Stimulated activated CD4-positive, alpha-beta T cell treated with anti-CD3 and anti-CD28 coated beads, Interleukin-1b, Interleukin-23, amount 100 ng/mL, for 1 hour (primary cell): ENCODE measurements at regions not wholly inside any gene's neighbourhood (a gene's known extent, or its start where the extent isn't known, plus 50 kb on each side); places are given as distances from the start of the nearest gene placed in this dataset.

Experiments
- DNase-seq, 2 donors: peaks; one replicate each; pipeline ENCODE4 v3.0.0-alpha.2; 2020; ENCODE audit warnings: low read depth in 2 of 2

- DNase-seq, result no peak
Measured at GRCh38 chr5:167998148-167998767, 293.2 kb upstream of the WWC1 start.

DNA sequence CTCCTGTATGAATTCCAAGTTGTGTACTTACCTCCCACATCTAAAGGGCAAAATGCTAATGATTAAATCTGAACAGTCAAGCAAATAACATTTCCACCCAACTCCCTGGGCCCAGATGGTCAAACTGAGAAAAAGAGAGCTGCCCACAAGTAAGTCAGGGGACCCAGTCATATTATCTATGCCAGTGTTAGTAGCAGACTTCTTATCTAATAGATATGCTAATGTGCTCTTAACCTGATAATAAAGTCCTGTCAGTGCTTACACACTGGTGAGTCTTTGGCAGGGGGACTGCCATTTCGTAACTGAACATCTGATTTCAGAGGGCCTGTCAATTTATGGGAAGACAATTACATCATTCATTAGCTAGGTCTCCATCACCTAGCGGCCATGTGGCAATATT lies 292.3 kb upstream of the WWC1 start:
- no peak for DNase-seq

DNA sequence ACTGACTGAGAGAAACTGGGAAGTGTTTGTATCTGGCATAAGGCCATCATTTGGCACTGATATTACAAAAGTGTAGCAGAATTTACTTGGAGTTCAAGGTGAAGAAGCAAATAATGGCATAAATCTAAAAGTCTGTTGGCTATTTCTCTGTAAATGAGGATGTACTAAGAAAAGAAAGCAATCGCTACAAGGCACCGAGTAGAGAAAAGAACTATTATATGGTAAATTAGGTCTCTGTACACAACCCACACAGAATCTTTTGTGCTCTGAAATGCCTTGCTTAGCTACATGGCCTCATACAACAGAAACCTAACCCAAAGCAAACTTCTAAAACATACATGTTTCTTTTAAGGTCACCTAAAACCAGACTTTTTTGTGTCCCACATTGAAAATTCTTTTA lies 290.1 kb upstream of the WWC1 start:
- DNase-seq, result no peak

- no peak for DNase-seq
Measured at GRCh38 chr5:168002116-168002515, 289.3 kb upstream of the WWC1 start.

DNA sequence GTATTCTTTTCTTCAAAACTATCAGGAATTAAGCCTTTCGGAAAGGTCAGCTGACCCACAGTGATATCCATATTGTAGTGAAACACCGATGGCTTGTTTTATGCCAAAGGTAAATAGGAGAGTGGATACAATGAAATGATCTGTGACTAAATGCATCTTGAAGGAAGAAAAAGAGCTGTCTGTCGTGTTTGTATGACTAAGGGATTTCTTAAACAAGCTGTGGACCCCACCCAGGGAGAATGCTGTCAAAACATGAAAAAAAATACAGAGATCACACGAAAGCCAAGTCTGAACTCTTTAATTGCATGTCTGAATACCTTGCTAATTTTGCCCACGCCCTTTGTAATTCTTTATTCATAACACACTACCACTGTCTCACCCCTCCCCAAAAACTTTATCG lies 286.4 kb upstream of the WWC1 start:
- no peak for DNase-seq

DNA sequence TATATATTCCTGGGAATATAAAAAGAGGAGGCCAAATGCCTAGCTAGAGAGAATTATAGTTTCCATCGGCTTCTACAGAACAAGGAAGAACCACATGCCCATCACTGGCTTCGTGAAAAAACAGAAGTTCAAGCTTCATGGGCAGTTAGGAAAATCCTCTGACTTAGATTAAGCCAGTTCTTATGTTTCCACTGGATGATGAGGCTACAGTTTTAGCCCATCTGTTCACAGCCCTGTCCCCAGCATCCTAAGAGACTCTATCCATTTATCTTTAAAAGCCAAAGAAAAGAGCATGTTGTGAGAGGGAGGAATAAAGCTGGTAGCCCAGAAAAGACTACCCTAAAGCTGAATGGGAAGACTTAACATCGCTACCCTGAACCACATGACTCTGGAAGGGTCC lies 285.5 kb upstream of the WWC1 start:
- no peak for DNase-seq

DNA sequence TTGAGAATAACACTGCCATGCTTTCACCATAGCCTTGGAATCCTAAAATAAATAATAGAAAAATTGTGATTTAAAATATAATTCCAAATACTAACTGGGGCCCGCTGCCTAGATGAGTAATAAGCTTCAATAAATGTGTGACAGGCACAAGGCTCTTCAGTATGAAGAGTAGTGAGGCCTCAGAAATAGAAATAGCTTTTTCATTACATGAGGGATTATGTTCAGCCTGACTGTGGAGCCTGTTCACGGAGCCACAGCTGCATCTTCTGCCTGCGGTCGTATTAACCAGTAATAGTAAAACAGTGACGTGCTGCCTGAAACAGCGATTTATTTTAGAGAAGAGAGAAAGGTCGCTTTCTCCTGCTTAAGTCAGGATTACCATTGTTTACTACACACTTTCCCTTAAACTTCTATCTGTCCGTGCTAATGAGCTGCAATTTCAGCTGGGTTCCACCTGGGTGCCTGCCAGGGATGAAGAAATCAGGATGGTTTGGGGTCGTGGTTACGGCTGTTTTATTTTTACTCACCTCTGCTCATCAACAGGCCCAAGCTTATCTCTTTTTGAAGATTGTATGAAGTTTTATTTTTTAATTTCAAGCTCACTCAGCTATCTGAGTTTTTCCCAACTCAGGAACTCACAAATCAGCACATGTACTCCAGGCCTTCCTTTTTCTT lies 284.9 kb upstream of the WWC1 start:
- DNase-seq, result no peak

GRCh38 chr5:168007286-168007685 lies 284.2 kb upstream of the WWC1 start:
- no peak for DNase-seq

- DNase-seq, result no peak
Measured at GRCh38 chr5:168008555-168008954, 282.9 kb upstream of the WWC1 start.

DNA sequence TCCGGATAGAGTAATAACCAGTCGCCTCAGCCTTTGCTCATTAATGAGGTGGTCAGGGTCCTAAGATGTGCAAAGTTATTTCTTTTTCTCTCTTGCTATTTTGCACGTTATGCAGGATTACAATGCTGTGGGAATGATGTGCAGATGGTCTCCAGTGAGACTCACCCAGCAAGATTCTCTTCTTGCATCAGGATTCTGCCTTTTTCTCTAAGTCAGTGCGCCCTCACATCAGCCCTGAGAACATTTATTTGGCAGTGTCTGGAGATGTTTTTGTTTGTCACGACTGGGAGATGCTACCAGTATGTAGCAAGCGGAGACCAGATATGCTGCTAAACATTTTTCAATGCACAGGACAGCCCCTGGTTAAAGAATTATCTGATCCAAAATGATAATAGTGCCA lies 280.3 kb upstream of the WWC1 start:
- no peak for DNase-seq

DNA sequence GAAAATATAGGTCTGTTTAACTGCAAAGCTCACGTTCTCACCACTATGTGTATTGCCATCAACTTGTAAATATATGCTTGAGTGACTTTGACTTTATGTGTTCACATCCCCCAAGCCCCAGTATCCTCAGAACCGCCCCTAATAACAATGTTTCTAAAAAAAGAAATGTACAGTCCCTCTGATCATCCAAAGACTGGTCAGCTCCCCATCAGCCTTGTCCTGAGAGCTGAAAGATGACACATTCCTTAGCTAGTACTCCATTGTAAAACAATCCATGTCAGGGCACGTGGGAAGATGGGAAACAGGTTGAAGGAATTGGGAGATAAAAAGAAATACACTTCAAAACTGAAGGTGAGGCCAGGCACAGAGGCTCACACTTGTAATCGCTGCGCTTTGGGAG lies 279.4 kb upstream of the WWC1 start:
- no peak for DNase-seq

GRCh38 chr5:168013546-168013945 lies 277.9 kb upstream of the WWC1 start:
- DNase-seq, result no peak

DNA sequence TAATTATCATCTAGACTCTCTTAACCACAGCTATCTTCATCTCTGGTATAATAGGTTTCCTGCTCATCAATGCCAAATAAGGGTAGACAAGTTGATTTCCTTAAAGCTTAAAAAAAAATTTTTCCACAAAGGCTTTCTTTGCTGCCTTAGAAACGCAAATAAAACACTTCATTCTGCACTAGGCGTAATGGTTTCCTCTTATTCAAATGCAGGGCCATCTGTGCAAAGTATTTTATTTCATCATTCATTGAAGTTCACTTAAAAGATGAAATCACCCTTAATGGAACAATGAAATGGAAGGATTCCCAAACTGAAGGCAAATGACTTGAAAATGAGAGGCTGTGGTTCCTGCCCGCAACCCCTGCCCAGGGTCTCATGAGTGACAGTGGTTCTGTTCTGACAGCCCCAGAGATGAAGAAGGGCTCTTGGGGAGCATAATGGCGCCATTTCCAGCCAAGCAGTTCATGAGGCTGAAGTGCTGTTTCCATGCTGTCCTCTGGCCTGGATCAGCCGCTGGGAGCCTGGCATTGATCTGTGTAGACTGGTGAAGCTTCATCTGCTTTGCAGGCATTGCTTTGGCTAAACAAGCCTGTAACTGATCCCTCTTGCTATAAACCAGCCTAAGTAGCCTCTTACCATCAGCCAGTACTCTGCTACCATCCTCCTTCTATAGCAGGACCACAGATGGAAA lies 276.9 kb upstream of the WWC1 start:
- DNase-seq, result no peak

DNA sequence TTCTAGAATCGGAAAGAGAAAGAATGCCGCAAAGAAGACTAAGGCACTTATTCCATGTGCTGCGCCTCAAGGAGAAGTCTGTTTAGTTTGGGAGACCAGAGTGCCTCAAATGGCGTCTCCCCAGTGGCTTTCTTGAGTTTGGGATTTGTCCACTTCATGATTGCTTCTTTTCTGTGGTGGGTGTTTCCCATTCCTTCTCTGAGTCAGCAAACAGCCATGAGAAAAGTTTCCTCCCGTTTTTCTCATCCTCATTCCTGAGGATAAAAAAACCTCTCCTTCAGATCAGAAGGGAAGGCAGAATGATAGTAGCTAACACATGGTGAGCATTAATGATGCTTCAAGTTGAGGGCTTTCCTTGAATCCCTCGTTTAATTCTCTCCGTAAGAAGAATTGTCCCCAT lies 275.9 kb upstream of the WWC1 start:
- DNase-seq, result no peak

- DNase-seq, result no peak
Measured at GRCh38 chr5:168017313-168017712, 274.1 kb upstream of the WWC1 start.

DNA sequence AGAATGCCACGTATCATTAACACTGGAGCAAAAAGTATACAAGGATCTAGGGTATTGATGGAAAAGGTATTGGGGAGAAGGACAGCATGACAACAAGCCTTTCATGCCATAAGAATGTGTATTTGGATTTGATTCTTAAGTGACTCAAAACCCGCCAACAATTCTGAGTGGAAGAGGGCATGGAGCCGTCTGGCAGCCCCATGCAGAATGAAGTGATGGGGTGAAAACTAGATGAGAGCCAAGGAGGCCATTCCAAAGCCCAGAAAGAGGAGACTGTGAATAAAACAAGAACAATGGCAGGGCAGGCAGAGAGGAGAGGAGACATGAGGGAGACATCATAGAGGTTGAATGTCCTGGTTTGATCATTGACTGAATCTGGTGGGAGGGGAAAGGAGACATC lies 272.3 kb upstream of the WWC1 start:
- DNase-seq, result no peak

GRCh38 chr5:168020542-168021294 lies 270.7 kb upstream of the WWC1 start:
- no peak for DNase-seq

DNA sequence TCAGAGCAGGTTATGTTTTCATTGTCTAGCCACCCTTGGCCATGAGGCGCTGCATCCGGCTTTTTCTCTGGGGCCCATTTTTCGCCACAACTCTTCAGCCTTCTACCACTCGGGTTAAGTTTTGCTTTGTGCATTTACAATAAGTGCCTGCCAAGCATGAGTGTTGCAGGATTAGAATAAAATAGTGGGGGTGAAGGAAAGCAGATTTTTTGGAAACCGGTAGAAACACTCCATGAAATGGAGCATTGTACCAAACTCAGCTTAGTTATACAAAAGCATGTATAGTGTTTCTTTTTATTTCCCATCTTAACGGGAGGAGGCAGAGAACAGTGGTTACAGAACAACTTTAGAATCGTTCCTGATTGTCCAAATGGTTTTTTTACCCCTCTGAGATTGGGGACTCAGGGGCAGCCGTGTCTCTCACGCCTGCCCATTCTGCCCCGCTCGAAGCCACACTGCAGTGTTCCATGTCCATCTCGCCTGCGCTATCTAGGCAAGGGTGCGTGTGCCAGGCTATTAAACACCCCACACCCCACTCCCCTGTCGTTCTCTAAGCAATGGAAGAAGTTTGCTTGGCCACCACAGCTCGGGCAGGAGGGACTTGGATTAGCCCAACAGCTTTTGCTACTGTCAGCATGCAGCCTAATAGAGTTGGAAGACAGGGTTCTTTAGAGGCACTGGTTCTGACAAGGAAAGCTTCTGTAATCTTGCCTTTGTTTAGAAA lies 268.8 kb upstream of the WWC1 start:
- DNase-seq, result no peak

DNA sequence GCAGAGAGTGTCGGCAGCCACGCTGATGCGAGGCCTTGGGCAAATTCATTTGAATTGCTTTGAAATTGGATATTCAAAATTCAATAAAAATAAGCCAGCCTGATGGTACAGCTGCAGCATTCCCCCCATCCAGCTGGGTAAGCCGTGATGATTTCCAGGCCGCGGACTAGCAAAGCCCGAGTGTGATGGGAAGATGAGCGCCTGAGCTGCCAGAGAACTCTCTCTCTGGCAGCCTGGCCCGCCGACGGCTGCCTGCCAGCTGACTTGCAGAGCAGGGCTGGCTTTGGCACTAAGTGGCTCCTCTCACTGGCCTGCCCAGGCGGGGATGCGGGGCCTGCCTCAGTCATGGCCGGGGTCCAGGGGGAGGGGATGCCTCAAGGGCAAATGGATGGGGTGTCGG lies 268.3 kb upstream of the WWC1 start:
- no peak for DNase-seq

- DNase-seq, result no peak
Measured at GRCh38 chr5:168024306-168024705, 267.1 kb upstream of the WWC1 start.

GRCh38 chr5:168027007-168027406 lies 264.4 kb upstream of the WWC1 start:
- no peak for DNase-seq

GRCh38 chr5:168030912-168031311 lies 260.5 kb upstream of the WWC1 start:
- DNase-seq, result no peak
